T47D (cell line): ENCODE measurements at regions not wholly inside any gene's neighbourhood (a gene's known extent, or its start where the extent isn't known, plus 50 kb on each side); places are given as distances from the start of the nearest gene placed in this dataset.

Source experiments
- DNase-seq, 2 experiments: peaks; one replicate each; pipeline versions ENCODE4 v3.0.0 to v3.0.0-alpha.2; 2011 to 2012; ENCODE audit warnings: low read depth in 1 of 2, low spot score in 1 of 2
- JUND ChIP-seq: IDR thresholded peaks from 2 replicates; pipeline ENCODE4 v1.6.1; 2012; ENCODE audit warnings: low read depth
- in situ Hi-C: cut with HindIII; loops from 2 replicates; pipeline ENCODE4 v1.10.0; 2016; ENCODE audit warnings: low sequenced_read_pairs, low pct_unique_long_range_greater_than_20kb

DNA sequence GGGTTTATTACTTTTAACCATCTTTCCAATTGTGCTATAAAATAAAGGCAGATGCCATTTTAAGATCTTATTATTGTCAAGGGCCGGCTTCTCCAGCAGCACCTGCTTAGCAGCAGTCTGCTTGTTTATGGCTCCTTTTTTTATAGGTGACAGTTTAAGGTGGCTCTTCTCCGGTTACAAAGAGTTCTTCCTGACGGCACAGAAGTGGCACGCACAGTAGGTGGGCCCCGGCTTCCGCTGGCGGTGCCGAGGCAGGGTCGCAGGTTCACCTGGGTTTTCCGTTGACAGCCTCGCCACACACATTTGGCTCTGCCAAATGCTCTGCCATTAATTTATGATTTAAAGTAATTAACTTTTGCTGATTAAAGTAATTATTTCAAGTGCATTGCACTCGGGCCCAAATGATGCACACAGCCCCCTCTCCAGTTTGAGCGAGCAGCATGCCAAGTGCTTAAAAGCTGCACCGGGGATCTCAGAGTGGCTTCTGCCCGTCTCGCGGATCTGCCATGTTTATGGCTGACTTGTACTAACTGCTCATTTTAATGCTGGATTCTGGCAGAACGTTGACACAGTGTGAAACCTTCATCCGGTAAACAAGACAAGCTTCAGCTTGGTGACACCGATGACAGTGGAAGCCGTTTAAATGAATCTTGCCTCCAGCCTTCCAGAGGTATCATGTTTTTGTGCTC is 355.1 kb upstream of the MKI67 start:
- in situ Hi-C loops, result no loop called here
- DNase-seq, result no peak
- TF ChIP-seq JUND, result no peak

DNA sequence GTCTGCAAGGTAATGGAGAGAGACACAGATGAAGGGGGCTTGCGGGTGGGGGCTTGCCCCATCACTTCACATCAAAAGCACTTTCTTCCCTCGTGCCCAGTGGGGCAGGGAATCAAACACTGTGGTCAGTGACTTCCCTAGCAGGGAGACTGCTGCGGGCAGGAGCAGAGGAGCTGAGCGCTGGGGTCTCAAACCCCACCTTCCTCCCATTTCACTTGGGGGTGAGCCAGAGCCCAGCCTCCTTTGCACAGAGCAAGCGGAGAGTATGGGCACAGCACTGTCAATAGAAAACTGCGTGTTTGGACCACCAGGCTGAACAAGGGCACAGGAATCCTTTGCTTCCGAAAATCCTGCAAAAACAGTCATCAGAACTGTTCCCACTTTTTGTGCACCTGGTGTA is 355.8 kb upstream of the MKI67 start:
- no peak for DNase-seq
- in situ Hi-C loops, result no loop called here
- no peak for TF ChIP-seq JUND

DNA sequence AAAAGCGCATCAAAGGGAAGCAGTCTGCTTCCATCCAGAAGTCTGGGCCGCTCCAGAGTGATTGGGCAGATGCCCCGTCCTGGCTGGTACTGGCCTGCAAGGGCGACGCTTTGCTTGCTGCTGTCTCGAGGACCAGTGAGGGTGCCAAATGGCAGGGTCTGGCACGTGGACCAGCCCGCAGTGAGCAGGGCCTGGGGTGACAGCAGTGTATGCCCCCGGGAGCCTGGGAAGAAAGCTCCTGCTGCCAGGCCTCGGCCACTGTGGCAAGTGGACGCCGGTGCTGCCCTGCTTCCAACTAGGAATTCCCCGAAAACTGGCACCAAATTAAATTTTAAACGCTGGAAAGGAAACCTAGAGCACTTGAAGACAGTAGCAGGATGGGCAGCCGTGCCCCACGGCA is 357.0 kb upstream of the MKI67 start:
- no peak for DNase-seq
- TF ChIP-seq JUND, result no peak
- in situ Hi-C loops, result no loop called here

DNA sequence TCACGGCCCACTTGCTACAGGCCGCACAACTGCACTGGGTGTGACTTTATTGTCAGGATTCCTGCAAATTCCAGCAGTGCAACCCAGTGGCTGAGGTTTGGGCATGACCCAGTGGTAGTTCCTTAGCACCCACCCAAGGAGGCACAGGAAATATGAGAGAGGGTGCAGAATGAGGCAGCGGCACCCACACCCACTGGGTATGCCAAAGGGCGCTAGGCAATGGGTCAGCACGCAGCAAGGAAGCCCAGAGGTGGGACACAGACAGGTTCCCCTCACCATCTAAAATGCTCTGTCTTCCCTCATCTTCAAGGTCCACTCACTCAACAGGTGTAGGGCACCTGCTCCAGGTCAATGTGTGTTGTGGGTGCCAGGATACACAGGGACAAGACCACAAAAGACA is 357.8 kb upstream of the MKI67 start:
- no peak for TF ChIP-seq JUND
- in situ Hi-C loops, result no loop called here
- no peak for DNase-seq

DNA sequence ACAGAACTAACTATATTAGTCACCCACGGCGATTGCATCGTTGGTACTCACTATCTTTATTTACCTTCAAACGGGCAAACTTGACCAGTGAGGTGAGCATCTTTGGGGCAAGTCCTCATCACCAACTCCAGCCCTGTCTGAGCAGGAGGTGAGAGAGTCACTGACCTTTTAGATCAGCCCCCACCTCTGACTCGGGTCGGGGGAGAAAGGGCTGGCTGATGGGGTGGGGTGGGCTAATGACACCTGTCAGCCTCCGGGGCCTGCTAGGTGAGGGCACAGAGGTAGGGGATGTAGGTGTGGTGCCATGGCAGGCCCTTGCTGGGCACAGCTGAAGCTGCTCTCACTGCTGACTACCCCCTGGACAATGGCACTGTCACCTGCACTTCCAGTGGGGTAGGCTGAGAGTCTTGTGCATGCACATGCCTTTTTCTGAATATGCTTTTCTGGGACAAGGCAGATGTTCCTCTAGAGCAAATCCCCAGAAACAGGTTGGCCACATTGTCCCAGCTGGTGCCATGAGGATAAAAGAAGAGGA is 359.5 kb upstream of the MKI67 start:
- DNase-seq, result no peak
- TF ChIP-seq JUND, result no peak
- in situ Hi-C loops, result no loop called here

DNA sequence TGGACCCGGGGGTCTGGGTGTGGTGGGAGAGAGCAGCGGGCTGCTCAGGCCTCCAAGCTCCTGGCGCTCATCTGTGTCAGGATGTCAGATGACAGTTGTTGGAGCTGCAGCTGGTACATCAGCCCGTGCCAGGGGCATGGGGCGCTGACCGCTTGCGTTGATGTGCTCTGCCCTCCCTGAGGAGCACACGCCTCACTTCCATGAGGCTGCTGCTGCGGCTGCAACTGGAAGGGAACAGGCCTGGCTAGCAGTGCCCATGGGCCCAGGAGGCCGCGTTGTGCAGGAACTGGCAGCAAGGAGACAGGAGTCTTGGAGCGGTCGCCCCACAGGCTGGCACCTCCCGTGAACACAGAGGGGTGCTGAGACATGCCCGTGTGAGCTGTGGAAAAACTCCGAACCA is 361.3 kb upstream of the MKI67 start:
- in situ Hi-C loops, result no loop called here
- TF ChIP-seq JUND, result no peak
- no peak for DNase-seq

DNA sequence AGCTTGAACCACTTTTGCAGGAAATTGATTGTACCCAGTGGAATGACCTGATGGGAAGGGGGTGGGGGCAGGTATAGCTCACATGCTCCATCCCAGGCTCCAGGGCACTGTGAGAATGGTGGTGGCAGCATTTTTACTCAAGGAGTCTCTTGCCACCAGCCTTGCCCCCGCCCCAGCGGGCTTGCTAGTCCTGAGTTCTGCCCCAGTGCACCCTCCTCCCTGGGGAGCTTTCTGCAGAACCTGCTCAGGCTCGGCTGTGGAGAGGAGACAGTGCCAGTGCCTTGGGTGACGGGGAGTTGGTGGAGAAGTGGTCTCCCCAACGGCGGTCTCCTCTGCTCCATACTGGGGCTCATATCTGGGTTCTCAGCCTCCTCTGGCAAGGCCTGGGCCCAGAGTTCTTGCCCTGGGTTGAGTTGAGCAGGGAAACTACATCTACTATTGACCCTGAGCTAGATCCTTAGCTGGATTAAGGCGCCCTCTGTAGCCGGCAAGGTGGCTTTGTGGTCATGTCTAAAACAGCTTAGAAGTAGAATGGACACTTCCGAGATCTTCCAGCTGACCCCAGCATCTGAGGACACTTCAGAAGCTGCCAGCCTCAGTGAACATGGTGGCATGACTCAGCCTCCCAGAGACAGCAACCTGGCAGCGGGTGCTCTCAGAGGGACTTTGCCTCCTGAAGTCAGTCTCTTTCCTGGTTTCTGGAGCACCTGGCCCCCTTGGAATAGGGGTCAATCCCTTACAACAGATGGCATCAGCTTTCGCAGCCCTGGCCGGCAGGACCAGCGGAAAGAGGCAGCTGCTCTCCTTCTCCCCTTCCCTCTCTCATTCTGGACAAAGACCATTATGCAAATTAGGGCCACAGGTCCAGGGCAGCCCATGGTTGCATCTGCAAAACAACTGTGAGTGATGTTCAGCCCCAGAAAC is 363.4 kb upstream of the MKI67 start:
- in situ Hi-C loops, result no loop called here
- DNase-seq, result no peak
- no peak for TF ChIP-seq JUND

DNA sequence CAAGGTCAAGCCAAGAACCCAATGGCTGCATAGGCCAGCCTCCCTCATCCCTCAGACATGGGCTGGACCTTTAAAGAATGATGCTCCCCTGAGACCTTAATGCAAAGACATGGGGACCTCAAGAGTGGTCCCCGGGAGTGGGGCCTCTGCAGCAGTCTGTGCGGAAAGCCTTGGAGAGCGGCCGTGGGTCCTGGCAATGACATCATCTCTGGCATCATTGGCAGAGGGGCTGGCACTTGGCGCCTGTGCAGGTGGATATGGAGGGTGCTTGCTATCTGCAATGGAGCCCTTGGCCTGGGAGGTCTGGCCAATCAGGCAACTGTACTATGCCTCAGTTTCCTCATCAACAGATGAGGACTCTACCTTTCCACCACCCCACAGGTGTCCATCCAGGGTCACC is 365.5 kb upstream of the MKI67 start:
- TF ChIP-seq JUND, result no peak
- in situ Hi-C loops, result no loop called here
- DNase-seq, result no peak

DNA sequence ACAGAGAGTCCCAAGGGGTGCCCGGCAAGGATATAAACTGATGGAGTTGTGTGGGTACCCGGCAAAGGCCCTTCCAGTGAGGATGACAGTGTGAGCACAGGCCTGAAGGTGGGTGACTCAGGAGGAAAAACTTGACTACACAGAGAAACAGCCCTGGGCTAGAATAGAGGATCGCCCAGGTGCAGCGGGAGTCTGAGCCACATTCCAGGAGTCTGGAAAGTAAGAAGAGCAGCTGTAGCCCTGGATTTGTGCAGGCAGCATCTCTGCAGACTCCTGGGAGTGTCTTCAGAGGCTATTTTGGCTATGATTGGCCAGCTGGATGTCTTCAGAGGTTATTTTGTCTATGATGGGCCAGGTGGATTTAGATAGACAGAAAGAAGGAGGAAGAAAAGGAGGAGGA is 367.6 kb upstream of the MKI67 start:
- DNase-seq, result no peak
- in situ Hi-C loops, result no loop called here
- TF ChIP-seq JUND, result no peak

DNA sequence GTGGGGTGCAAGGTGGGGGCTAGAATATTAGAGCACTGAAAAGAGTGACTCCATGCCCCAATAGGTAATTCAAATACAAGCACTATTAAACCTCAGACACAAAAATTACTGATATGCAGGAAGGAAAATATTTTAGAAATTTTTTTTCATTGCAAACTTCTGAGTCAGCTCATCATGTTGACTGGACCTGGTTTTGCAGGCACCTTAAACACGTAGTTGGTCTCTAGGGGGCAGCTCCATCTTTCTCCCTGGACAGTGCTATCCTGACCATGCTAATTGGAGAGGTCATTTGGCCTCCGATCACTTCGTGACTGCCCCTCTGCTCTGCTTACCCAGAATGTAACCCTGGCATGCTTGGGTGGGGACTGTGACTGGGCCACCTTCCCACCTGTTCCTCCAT is 368.4 kb upstream of the MKI67 start:
- in situ Hi-C loops, result no loop called here
- no peak for DNase-seq
- no peak for TF ChIP-seq JUND

DNA sequence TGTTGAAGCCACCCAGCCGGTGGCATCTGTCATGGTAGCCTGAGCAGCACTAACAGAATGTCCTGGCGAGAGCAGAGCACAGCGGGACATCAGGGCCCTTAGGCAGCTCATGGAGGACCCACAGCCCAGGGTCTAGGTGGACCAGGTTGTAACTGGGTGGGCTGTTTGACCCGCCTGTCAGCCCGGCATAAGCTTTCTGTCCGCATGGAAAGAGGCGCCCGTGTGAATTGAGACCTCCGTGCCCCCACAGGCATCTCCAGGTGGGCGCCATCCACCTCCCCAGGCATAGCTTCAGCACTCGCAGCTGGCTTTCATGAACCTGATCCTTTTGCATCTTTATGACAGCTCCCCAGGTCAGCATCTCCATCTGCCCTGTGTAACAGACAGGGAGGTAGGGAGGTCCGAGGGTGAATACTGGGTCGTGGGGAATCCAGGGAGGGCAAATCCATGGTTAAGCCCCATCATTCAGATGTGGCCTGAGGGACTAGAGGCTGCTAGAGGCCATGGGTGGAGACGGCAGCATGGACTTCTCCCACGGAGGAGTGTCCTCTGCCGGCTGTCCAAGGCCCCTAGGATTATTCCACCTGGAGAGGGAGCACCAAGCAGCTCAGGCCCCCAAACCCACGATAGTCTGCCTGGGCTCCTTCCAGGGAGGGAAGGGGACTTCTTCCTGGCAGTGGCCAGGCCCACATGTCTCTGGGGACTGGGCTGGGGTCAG is 371.6 kb upstream of the MKI67 start:
- in situ Hi-C loops, result no loop called here
- no peak for TF ChIP-seq JUND
- DNase-seq, result no peak

DNA sequence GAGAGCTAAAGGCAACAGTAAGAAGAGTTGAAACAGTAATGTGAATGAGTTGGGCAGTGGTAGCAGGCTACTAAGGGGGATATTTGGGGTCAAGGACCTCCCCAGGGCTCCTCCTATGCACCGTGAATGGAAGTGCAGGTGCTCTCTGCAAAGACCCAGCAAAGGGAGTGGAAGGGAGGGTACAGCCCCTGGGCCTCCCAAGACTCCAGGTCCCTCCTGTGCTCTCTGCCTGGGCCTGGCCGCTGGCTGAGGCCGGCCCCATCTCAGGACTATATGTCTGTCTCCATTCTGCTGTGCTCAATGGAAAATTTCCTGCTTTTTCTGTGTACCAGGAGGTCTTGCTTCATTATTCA is 372.1 kb upstream of the MKI67 start:
- no peak for DNase-seq
- in situ Hi-C loops, result no loop called here
- no peak for TF ChIP-seq JUND

DNA sequence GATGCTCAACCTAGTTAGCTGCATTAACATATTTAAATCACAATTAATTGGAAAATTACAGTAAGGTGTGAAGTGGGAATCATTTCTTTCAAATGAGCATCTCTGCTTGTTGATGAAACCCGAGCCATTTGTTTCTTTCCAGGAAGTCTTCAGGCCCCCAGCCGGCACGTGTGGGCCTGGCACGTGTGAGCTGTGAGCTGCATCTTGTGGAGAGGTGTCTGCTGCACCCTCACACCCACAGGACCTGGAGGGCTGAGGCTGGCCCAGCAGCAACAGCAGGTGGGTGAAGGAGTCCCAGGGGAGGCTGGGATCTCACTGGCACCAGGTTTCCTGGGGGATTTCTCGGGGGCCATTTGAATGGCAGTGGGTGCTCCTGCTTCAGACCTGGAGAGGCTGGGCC is 372.5 kb upstream of the MKI67 start:
- no peak for DNase-seq
- in situ Hi-C loops, result no loop called here
- no peak for TF ChIP-seq JUND
